Gastroesophageal sphincter (tissue), 4 donors: ENCODE measurements at regions not wholly inside any gene's neighbourhood (a gene's known extent, or its start where the extent isn't known, plus 50 kb on each side); places are given as distances from the start of the nearest gene placed in this dataset.

Experiments used
- ATAC-seq: fragments of 150-250 bp; one replicate; pipeline ENCODE4 v1.9.1; 2016; ENCODE audit warnings: mild to moderate bottlenecking, moderate library complexity
- H3K27ac ChIP-seq, 4 donors: fragments of 200-600 bp; sonication (generic) in 3 of 4; 1 replicate in 3 of 4; 2 replicates in 1 of 4; pipeline ENCODE4 v1.5.1; 2016 to 2019
- H3K27me3 ChIP-seq: fragments of 200-600 bp; sonication (generic); one replicate; pipeline ENCODE4 v1.5.1; 2019
- H3K36me3 ChIP-seq, 2 donors: fragments of 200-600 bp; sonication (generic); one replicate each; pipeline ENCODE4 v1.5.1; 2019; ENCODE audit warnings: control low read depth in 1 of 2
- H3K4me1 ChIP-seq, 3 donors: fragments of 200-600 bp; sonication (generic); 1 replicate in 2 of 3; 2 replicates in 1 of 3; pipeline ENCODE4 v1.5.1; 2016 to 2019; ENCODE audit warnings: control low read depth in 2 of 3
- H3K4me3 ChIP-seq, 2 donors: fragments of 200-600 bp; sonication (generic); one replicate each; pipeline ENCODE4 v1.5.1; 2019; ENCODE audit warnings: mild to moderate bottlenecking in 1 of 2, moderate library complexity in 1 of 2
- H3K9me3 ChIP-seq, 3 donors: fragments of 200-600 bp; sonication (generic); one replicate each; pipeline ENCODE4 v1.5.1; 2017 to 2019; ENCODE audit warnings: control low read depth in 2 of 3
- EP300 ChIP-seq: sonication (generic); formaldehyde crosslinking; IDR thresholded peaks from one replicate; pipeline ENCODE4 v1.6.1; 2017; ENCODE audit warnings: antibody characterized with exemption, mild to moderate bottlenecking
- POLR2A ChIP-seq, 2 donors: fragments of 450-650 bp; IDR thresholded peaks; one replicate each; pipeline ENCODE4 v1.6.1; 2017; ENCODE audit warnings: antibody characterized with exemption in 2 of 2, mild to moderate bottlenecking in 2 of 2, moderate library complexity in 1 of 2
- POLR2AphosphoS5 ChIP-seq: sonication (generic); formaldehyde crosslinking; IDR thresholded peaks from one replicate; pipeline ENCODE4 v1.6.1; 2017; ENCODE audit warnings: antibody characterized with exemption
- WGBS, 2 donors: methylation state at CpG; one replicate each; pipeline ENCODE4 v1.1.5; 2018; ENCODE audit warnings: low coverage in 1 of 2; 5-methylcytosine and 5-hydroxymethylcytosine counted together
- TF ChIP-seq, protein P1 (sequence below), 4 experiments: fragments of 200-600 bp in 2 of 4; fragments of 450-650 bp in 2 of 4; sonication (generic) in 1 of 4; IDR thresholded peaks; one replicate each; pipeline ENCODE4 v1.5.1; 2017 to 2019; ENCODE audit warnings: antibody characterized with exemption in 4 of 4, mild to moderate bottlenecking in 2 of 4, moderate library complexity in 2 of 4

DNA sequence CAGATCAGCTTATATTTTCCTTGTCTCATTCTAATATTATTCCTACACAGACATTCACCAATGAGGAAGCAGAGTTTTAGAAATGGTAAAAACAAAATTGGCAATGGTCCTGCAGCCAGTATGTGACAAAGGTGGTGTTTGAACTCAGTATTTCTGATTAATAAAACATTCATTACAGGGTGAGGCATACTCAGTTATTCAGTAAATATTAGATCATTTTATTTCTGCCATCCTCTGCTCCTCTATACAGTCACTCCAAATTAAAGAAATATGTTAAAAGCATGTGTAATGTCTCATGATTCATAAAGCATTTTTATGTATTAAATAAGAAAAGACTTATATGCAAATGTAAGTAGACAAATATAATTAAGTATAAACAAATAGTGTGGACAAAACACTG lies 684.6 kb upstream of the ACO1 start:
- Histone ChIP-seq H3K27ac (no peak overlapping the region), H3K4me3 (no peak overlapping the region), H3K36me3 (no peaks in the 10 kb centered on the region), H3K27me3 (no peaks in the 10 kb centered on the region), H3K4me1 (no peaks in the 10 kb centered on the region), H3K9me3 (no peaks in the 10 kb centered on the region)
- ATAC-seq, result no peak
- TF ChIP-seq, protein P1, sequence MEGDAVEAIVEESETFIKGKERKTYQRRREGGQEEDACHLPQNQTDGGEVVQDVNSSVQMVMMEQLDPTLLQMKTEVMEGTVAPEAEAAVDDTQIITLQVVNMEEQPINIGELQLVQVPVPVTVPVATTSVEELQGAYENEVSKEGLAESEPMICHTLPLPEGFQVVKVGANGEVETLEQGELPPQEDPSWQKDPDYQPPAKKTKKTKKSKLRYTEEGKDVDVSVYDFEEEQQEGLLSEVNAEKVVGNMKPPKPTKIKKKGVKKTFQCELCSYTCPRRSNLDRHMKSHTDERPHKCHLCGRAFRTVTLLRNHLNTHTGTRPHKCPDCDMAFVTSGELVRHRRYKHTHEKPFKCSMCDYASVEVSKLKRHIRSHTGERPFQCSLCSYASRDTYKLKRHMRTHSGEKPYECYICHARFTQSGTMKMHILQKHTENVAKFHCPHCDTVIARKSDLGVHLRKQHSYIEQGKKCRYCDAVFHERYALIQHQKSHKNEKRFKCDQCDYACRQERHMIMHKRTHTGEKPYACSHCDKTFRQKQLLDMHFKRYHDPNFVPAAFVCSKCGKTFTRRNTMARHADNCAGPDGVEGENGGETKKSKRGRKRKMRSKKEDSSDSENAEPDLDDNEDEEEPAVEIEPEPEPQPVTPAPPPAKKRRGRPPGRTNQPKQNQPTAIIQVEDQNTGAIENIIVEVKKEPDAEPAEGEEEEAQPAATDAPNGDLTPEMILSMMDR (IDR thresholded peaks at IDR 0.05), result no peak
- TF ChIP-seq POLR2AphosphoS5 (no peak), POLR2A (IDR thresholded peaks at IDR 0.05) (no peak), EP300 (no peak)

DNA sequence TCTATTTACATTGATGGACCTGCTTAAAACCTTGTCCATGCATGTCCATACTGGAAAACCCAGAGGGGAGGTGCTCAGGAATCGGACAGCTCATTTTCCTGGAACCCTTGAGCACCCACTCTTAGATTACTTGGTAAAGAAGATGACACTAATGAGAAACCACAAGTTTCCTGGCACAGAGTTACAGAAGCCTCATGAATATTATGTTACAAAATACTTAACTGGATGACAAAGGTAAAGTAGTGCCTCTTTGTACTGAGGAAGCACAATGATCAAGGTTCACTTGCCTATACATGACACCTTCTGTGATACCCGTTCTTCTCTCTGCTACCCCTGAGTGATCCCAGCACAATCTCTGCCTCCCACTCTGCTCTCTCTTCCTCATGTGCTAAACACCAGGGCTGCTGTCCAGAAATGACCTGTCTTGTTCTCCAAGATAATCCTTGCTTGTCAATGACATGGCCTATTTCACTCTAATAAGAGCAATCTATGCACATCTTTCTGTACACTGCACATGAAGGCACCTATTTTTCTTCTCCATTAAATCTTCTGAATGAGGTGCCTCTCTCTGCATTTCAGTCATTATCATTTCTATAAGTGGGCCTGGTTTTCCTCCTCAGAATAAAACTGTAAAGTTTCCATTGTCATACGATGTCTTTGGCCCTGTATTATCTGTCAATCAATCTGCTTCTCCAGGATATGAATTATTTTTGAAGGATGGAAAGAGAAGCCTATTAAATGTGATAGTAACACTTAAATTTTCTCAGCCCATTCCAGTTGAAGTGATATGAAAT lies 684.0 kb upstream of the ACO1 start:
- Histone ChIP-seq H3K27ac (no peak overlapping the region), H3K36me3 (no peaks in the 10 kb centered on the region), H3K4me1 (no peaks in the 10 kb centered on the region), H3K4me3 (no peak overlapping the region), H3K27me3 (no peaks in the 10 kb centered on the region), H3K9me3 (no peaks in the 10 kb centered on the region)
- TF ChIP-seq EP300 (no peak), POLR2A (IDR thresholded peaks at IDR 0.05) (no peak), POLR2AphosphoS5 (no peak)
- TF ChIP-seq, protein P1 (IDR thresholded peaks at IDR 0.05), result no peak
- WGBS, 2 donors, result 75 to 77% methylated on average over 3 of the region's 3 CpGs
- ATAC-seq, result no peak

DNA sequence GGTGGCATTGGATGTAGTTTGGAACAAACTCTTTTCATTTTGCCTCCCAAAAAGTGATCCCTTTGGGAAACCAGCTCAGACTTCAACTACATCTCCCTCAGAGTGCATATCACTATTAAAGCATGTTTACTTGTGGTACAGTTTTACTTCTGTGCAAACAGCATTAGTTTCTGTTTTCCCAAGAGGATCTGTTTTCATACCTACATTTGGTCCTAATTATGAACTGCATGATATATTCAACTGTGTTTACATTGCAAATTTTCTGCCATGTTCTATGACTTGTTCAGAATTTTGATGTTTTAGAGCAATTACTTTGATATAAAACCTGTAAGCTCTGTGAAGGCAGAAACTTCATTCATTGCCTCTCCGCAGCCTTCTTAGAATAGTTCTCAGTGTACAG lies 681.5 kb upstream of the ACO1 start:
- Histone ChIP-seq H3K27me3 (no peaks in the 10 kb centered on the region), H3K36me3 (no peaks in the 10 kb centered on the region), H3K27ac (no peak overlapping the region), H3K4me3 (no peak overlapping the region), H3K4me1 (no peaks in the 10 kb centered on the region), H3K9me3 (no peaks in the 10 kb centered on the region)
- ATAC-seq, result no peak
- 92 to 100% methylated on average over 1 of the region's 1 CpG for WGBS, 2 donors
- TF ChIP-seq, protein P1 (IDR thresholded peaks at IDR 0.05), result no peak
- TF ChIP-seq EP300, result no peak
- TF ChIP-seq POLR2AphosphoS5, result no peak
- TF ChIP-seq POLR2A (IDR thresholded peaks at IDR 0.05), result no peak

DNA sequence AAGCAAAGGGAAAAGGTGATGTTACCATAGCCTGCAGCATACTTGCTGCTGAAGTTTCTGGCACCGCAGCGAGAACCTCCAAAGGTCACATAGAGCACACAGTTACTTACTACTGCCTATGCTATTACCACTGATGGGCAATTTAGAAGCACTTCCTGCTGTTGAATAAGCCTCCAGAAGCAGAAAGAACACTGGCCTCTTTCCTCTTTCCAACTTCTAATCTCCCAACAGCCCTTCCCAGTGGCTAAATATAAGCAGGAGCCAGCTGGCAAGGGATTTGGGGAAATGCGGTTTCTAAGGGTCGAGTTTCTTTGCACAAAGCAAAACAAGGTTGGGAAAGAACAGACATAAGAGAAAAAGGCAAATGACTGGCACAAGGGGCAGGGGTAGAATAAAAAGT lies 669.2 kb upstream of the ACO1 start:
- TF ChIP-seq, protein P1 (IDR thresholded peaks at IDR 0.05), result no peak
- no peak for TF ChIP-seq EP300
- no peak for TF ChIP-seq POLR2AphosphoS5
- no peak for TF ChIP-seq POLR2A (IDR thresholded peaks at IDR 0.05)
- H3K4me1 ChIP-seq, result no peaks in the 10 kb centered on the region
- no peak overlapping the region for H3K27ac ChIP-seq
- ATAC-seq, result no peak
- H3K36me3 ChIP-seq, result no peaks in the 10 kb centered on the region
- no peaks in the 10 kb centered on the region for H3K9me3 ChIP-seq
- no peaks in the 10 kb centered on the region for H3K27me3 ChIP-seq
- H3K4me3 ChIP-seq, result no peak overlapping the region
- WGBS, 2 donors, result 42 to 44% methylated on average over 3 of the region's 4 CpGs

DNA sequence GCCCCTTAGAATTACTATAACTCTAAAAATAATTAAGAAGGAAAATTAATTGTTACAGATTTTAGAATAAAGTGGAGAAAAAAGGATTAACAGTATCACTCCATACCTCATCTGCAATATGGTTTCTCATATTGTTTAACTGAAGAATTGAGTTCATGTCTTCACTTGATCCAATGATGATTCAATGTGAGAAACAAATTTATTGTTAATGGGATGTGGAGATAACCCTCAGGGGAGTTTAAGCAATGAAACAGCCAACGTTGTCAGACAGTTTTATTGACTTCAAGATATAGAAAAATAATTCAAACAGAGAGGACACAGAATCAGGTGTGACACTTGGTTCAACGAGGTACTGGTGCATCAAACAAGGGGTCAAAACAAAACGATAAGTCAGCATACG lies 665.2 kb upstream of the ACO1 start:
- H3K9me3 ChIP-seq, result no peaks in the 10 kb centered on the region
- H3K27ac ChIP-seq, result no peak overlapping the region
- no peaks in the 10 kb centered on the region for H3K36me3 ChIP-seq
- H3K4me1 ChIP-seq, result no peaks in the 10 kb centered on the region
- TF ChIP-seq POLR2A (IDR thresholded peaks at IDR 0.05) (no peak), EP300 (no peak), POLR2AphosphoS5 (no peak)
- TF ChIP-seq, protein P1 (IDR thresholded peaks at IDR 0.05), result no peak
- no peak overlapping the region for H3K4me3 ChIP-seq
- 55 to 66% methylated on average over 4 of the region's 4 CpGs for WGBS, 2 donors
- no peaks in the 10 kb centered on the region for H3K27me3 ChIP-seq
- ATAC-seq, result no peak
